HG03175 (cell line): ENCODE measurements at regions not wholly inside any gene's neighbourhood (a gene's known extent, or its start where the extent isn't known, plus 50 kb on each side); places are given as distances from the start of the nearest gene placed in this dataset.

ENCODE experiments used
- ATAC-seq: cut with Tn5 transposase; IDR thresholded peaks from one replicate; pipeline ENCODE4 v1.9.1; 2021; ENCODE audit warnings: mild to moderate bottlenecking, moderate library complexity; ENCODE audit not compliant: unreplicated experiment

- no peak for ATAC-seq
These were observed 53.5 kb upstream of the CHODL start for GRCh38 chr21:18191139-18191538.

GRCh38 chr21:18178509-18178908 lies 66.1 kb upstream of the CHODL start:
- no peak for ATAC-seq

GRCh38 chr21:18174370-18174769 lies 70.3 kb upstream of the CHODL start:
- no peak for ATAC-seq

- ATAC-seq: no peak
These were observed 73.8 kb upstream of the CHODL start for GRCh38 chr21:18170829-18171228.

GRCh38 chr21:18170221-18170620 lies 74.4 kb upstream of the CHODL start:
- no peak for ATAC-seq

- ATAC-seq: no peak
These were observed 76.5 kb upstream of the CHODL start for GRCh38 chr21:18168108-18168507.

- no peak for ATAC-seq
These were observed 79.7 kb upstream of the CHODL start for GRCh38 chr21:18164933-18165332.

- no peak for ATAC-seq
These were observed 80.2 kb upstream of the CHODL start for GRCh38 chr21:18164483-18164882.

- ATAC-seq: no peak
These were observed 80.7 kb upstream of the CHODL start for GRCh38 chr21:18163956-18164355.

GRCh38 chr21:18161841-18162240 lies 82.8 kb upstream of the CHODL start:
- ATAC-seq: no peak

- no peak for ATAC-seq
These were observed 87.2 kb upstream of the CHODL start for GRCh38 chr21:18157406-18157805.

- ATAC-seq: peak; percentile 69
These were observed 89.0 kb upstream of the CHODL start for GRCh38 chr21:18155508-18156193.

GRCh38 chr21:18153063-18153462 lies 91.6 kb upstream of the CHODL start:
- ATAC-seq: no peak

GRCh38 chr21:18152371-18152770 lies 92.3 kb upstream of the CHODL start:
- ATAC-seq: no peak

- no peak for ATAC-seq
These were observed 93.6 kb upstream of the CHODL start for GRCh38 chr21:18151046-18151445.

- no peak for ATAC-seq
These were observed 96.2 kb upstream of the CHODL start for GRCh38 chr21:18148401-18148800.

GRCh38 chr21:18147678-18148077 lies 97.0 kb upstream of the CHODL start:
- no peak for ATAC-seq

GRCh38 chr21:18146820-18147219 lies 97.8 kb upstream of the CHODL start:
- ATAC-seq: no peak

- no peak for ATAC-seq
These were observed 100.3 kb upstream of the CHODL start for GRCh38 chr21:18144339-18144738.

- ATAC-seq: no peak
These were observed 102.0 kb upstream of the CHODL start for GRCh38 chr21:18142655-18143054.

GRCh38 chr21:18138507-18138906 lies 106.1 kb upstream of the CHODL start:
- ATAC-seq: no peak

- ATAC-seq: no peak
These were observed 115.1 kb upstream of the CHODL start for GRCh38 chr21:18129526-18129925.

GRCh38 chr21:18118566-18118965 lies 126.1 kb upstream of the CHODL start:
- no peak for ATAC-seq
